Adrenal gland (tissue), 9 donors: ENCODE measurements at regions not wholly inside any gene's neighbourhood (a gene's known extent, or its start where the extent isn't known, plus 50 kb on each side); places are given as distances from the start of the nearest gene placed in this dataset.

Experiments used
- DNase-seq, 7 donors: peaks; one replicate each; pipeline ENCODE4 v3.0.0-alpha.2; 2019 to 2020
- H3K27ac ChIP-seq, 5 donors: fragments of 200-600 bp; sonication (generic) in 4 of 5; 1 replicate in 3 of 5; 2 replicates in 2 of 5; pipeline versions ENCODE4 v1.5.1 to v1.8.0; 2016 to 2020; ENCODE audit warnings: mild to moderate bottlenecking in 1 of 5
- H3K27me3 ChIP-seq: fragments of 200-600 bp; 2 replicates; pipeline ENCODE4 v1.8.0; 2021
- H3K36me3 ChIP-seq, 2 donors: fragments of 200-600 bp; replicated peaks in 1 of 2; 1 replicate in 1 of 2; 2 replicates in 1 of 2; pipeline versions ENCODE4 v1.5.1 to v1.8.0; 2018 to 2022
- H3K4me1 ChIP-seq, 2 donors: fragments of 200-600 bp; replicated peaks in 1 of 2; 1 replicate in 1 of 2; 2 replicates in 1 of 2; pipeline versions ENCODE4 v1.5.1 to v1.8.0; 2018 to 2021
- H3K4me3 ChIP-seq, 4 donors: fragments of 200-600 bp; sonication (generic) in 3 of 4; one replicate each; pipeline ENCODE4 v1.5.1; 2016 to 2018
- H3K9me3 ChIP-seq, 3 donors: fragments of 200-600 bp; sonication (generic) in 1 of 3; replicated peaks in 1 of 3; 1 replicate in 2 of 3; 2 replicates in 1 of 3; pipeline versions ENCODE4 v1.5.1 to v1.8.0; 2016 to 2021
- CTCF ChIP-seq, 6 experiments: fragments of 450-650 bp in 4 of 6; fragments of 200-600 bp in 2 of 6; sonication (generic) in 1 of 6; IDR thresholded peaks; 1 replicate in 5 of 6; 2 replicates in 1 of 6; pipeline versions ENCODE4 v1.5.1 to v1.8.0; 2016 to 2021; ENCODE audit warnings: antibody characterized with exemption in 6 of 6, mild to moderate bottlenecking in 2 of 6, moderate library complexity in 1 of 6
- POLR2A ChIP-seq, 2 donors: fragments of 450-650 bp; IDR thresholded peaks; one replicate each; pipeline ENCODE4 v1.6.1; 2017; ENCODE audit warnings: antibody characterized with exemption in 2 of 2, mild to moderate bottlenecking in 2 of 2, moderate library complexity in 1 of 2
- WGBS, 4 donors: extraction: QIAGEN DNeasy Blood & Tissue Kit in 2 of 4; methylation state at CpG; one replicate each; pipeline versions ENCODE4 v1.1.5 to v1.1.7; 2013 to 2017; 5-methylcytosine and 5-hydroxymethylcytosine counted together
- intact Hi-C, 2 donors: fragments of 100-400 bp; cut with DNase I; formaldehyde crosslinking; loops; one replicate each; pipeline versions ENCODE4 v1.14.1 to v1.15.0; 2022 to 2023
- donor health status: healthy with polysubstance abuse.
- donor health status: Bipolar disorder and iron deficiency.
- donor health status: DM: yes; HTN: yes; CAD: no.
- donor health status: DM: no; HTN: no; CAD: no.
- donor health status: DM: no; HTN: no; CAD: no.

GRCh38 chr18:38067086-38067485 is 501.5 kb upstream of the CELF4 start:
- Histone ChIP-seq H3K4me1 (no peaks in the 10 kb centered on the region), H3K27ac (no peak overlapping the region), H3K27me3 (no peaks in the 10 kb centered on the region), H3K36me3 (no peaks in the 10 kb centered on the region), H3K9me3 (no peaks in the 10 kb centered on the region), H3K4me3 (no peak overlapping the region)
- no peak for DNase-seq
- intact Hi-C loops, result no loop called here
- TF ChIP-seq POLR2A (IDR thresholded peaks at IDR 0.05) (no peak), CTCF (IDR thresholded peaks at IDR 0.05) (no peak)
- 65 to 81% (median 74%) methylated on average over 1 of the region's 1 CpG for WGBS, 4 donors

GRCh38 chr18:38052879-38053590 is 487.4 kb upstream of the CELF4 start:
- Histone ChIP-seq H3K27ac (no peak overlapping the region), H3K4me3 (no peak overlapping the region), H3K9me3 (no peaks in the 10 kb centered on the region), H3K4me1 (no peaks in the 10 kb centered on the region), H3K27me3 (no peaks in the 10 kb centered on the region), H3K36me3 (no peaks in the 10 kb centered on the region)
- intact Hi-C loops, result no loop called here
- 75 to 79% (median 78%) methylated on average over 3 of the region's 3 CpGs for WGBS, 4 donors
- TF ChIP-seq CTCF (IDR thresholded peaks at IDR 0.05), result no peak
- TF ChIP-seq POLR2A (IDR thresholded peaks at IDR 0.05), result no peak
- no peak for DNase-seq

GRCh38 chr18:38047820-38048219 is 482.2 kb upstream of the CELF4 start:
- no peaks in the 10 kb centered on the region for H3K36me3 ChIP-seq
- H3K9me3 ChIP-seq, result no peaks in the 10 kb centered on the region
- intact Hi-C loops, result no loop called here
- TF ChIP-seq POLR2A (IDR thresholded peaks at IDR 0.05) (no peak), CTCF (IDR thresholded peaks at IDR 0.05) (no peak)
- H3K27ac ChIP-seq, result no peak overlapping the region
- no peaks in the 10 kb centered on the region for H3K27me3 ChIP-seq
- no peak overlapping the region for H3K4me3 ChIP-seq
- H3K4me1 ChIP-seq, result no peaks in the 10 kb centered on the region
- DNase-seq, result no peak
- WGBS, 4 donors, result 58 to 70% (median 62%) methylated on average over 3 of the region's 3 CpGs

GRCh38 chr18:38046651-38047050 is 481.1 kb upstream of the CELF4 start:
- WGBS, 4 donors, result 66 to 77% (median 74%) methylated on average over 3 of the region's 3 CpGs
- no peaks in the 10 kb centered on the region for H3K36me3 ChIP-seq
- intact Hi-C loops, result no loop called here
- no peak for TF ChIP-seq POLR2A (IDR thresholded peaks at IDR 0.05)
- TF ChIP-seq CTCF (IDR thresholded peaks at IDR 0.05), result no peak
- no peak overlapping the region for H3K4me3 ChIP-seq
- no peak overlapping the region for H3K27ac ChIP-seq
- no peaks in the 10 kb centered on the region for H3K27me3 ChIP-seq
- no peaks in the 10 kb centered on the region for H3K4me1 ChIP-seq
- DNase-seq, result no peak
- no peaks in the 10 kb centered on the region for H3K9me3 ChIP-seq
